Stimulated activated naive CD8-positive, alpha-beta T cell treated with anti-CD3 and anti-CD28 coated beads, Interleukin-15, Interleukin-2, amounts not matched to agents 100 ng/mL and 50 ng/mL, for 24 hours (primary cell): ENCODE measurements at regions not wholly inside any gene's neighbourhood (a gene's known extent, or its start where the extent isn't known, plus 50 kb on each side); places are given as distances from the start of the nearest gene placed in this dataset.
"Not testable (repeated sequence)": the region's sequence is repeated elsewhere in the genome, so short reads cannot be mapped to it uniquely, and the experiment has no call there.

Experiments
- H3K27ac Mint-ChIP-seq: one replicate; pipeline ENCODE4 v1.8.0; 2021; ENCODE audit warnings: mild to moderate bottlenecking, mixed read lengths
- H3K27me3 Mint-ChIP-seq: one replicate; pipeline ENCODE4 v1.8.0; 2021; ENCODE audit warnings: mixed read lengths
- H3K36me3 Mint-ChIP-seq: one replicate; pipeline ENCODE4 v1.8.0; 2021; ENCODE audit warnings: low read depth, mixed read lengths
- H3K4me1 Mint-ChIP-seq: one replicate; pipeline ENCODE4 v1.8.0; 2021; ENCODE audit warnings: low read depth, mixed read lengths
- H3K4me3 Mint-ChIP-seq: one replicate; pipeline ENCODE4 v1.8.0; 2021; ENCODE audit warnings: mild to moderate bottlenecking, mixed read lengths
- H3K9me3 Mint-ChIP-seq: one replicate; pipeline ENCODE4 v1.8.0; 2021; ENCODE audit warnings: mixed read lengths

DNA sequence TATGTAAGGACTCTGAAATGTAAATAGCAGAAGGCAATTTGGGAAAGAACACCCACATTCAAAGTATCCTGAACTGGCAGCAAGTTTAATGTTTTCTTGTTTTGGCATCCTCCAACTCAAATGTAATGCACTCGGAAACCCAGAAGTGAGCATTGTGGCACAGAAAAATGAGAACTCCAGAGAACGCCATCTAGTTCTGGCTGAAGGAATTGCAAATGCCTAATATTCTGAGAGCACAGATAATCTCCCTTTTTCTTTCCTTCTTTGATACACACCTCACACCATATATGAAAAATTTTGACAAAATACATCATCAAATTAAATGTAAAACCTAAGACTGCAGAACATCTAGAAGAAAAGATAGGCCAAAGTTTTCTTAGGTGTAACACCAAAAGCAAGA is 52.1 kb downstream of the PWWP3B start:
- Mint-ChIP-seq H3K36me3 (no peaks in the 10 kb centered on the region), H3K27me3 (no peaks in the 10 kb centered on the region), H3K4me1 (no peaks in the 10 kb centered on the region), H3K27ac (no peak overlapping the region), H3K9me3 (no peaks in the 10 kb centered on the region), H3K4me3 (no peak overlapping the region)

DNA sequence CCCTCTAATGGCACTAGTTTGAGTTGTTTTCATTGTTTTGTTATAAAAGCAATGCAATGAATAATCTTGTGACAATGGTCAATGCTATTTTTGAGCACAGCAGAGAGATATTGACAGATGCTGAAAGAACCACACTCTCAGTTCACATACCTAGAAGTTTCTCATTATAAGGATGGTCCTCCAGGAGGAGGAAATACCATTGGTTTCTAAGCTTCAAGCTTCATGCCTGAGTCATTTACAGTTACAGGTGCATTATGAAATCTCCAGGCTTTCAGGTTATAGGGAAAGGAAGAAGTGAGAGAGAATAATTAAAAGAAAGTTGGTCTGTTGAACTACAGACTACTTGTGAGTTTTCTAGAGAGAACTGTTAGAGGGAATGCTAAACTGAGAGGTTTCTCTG is 75.3 kb downstream of the PWWP3B start:
- Mint-ChIP-seq H3K36me3 (no peaks in the 10 kb centered on the region), H3K27ac (no peak overlapping the region), H3K27me3 (no peaks in the 10 kb centered on the region), H3K9me3 (no peaks in the 10 kb centered on the region), H3K4me1 (no peaks in the 10 kb centered on the region), H3K4me3 (no peak overlapping the region)

DNA sequence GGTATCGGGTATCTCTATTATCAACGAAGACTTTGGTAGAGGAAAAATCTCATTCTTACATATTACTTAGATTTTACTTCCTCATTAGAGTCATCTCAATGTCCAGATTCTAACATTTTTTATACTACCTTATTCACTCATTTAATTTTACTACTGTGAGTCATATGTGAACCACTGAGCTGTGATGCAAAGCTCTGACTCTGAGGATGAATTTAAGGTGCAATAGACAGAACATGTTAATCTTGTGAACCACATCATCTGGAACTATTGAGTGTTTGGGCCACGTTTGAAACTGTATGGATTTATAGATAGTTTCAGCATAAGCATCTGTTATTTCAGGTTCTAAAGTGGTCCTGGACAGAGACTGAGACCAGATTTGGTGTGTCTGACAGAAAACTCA is 78.4 kb downstream of the PWWP3B start:
- no peak overlapping the region for H3K27ac Mint-ChIP-seq
- H3K27me3 Mint-ChIP-seq, result no peaks in the 10 kb centered on the region
- no peaks in the 10 kb centered on the region for H3K36me3 Mint-ChIP-seq
- no peaks in the 10 kb centered on the region for H3K4me1 Mint-ChIP-seq
- no peaks in the 10 kb centered on the region for H3K9me3 Mint-ChIP-seq
- no peak overlapping the region for H3K4me3 Mint-ChIP-seq

DNA sequence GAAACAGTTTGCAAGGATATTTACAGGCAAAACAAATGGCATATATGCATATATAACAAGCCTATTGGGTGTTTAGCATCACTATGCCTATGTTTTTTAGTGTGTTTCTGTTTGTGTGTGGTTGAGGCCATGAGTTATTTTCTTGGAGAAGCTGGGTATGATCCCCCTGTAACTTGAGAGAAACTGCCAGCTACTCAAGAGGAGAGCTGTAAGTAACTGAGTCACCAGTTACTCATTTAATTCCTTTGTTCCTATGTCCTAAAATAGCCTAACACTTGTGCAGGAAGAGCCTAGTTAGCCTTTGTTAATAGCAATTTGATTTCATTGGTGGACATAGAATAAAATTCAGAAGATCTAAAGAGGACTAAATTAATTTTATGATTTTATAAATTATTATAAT is 79.1 kb downstream of the PWWP3B start:
- no peaks in the 10 kb centered on the region for H3K4me1 Mint-ChIP-seq
- H3K27me3 Mint-ChIP-seq, result no peaks in the 10 kb centered on the region
- no peak overlapping the region for H3K4me3 Mint-ChIP-seq
- no peaks in the 10 kb centered on the region for H3K36me3 Mint-ChIP-seq
- H3K27ac Mint-ChIP-seq, result no peak overlapping the region
- H3K9me3 Mint-ChIP-seq, result no peaks in the 10 kb centered on the region

DNA sequence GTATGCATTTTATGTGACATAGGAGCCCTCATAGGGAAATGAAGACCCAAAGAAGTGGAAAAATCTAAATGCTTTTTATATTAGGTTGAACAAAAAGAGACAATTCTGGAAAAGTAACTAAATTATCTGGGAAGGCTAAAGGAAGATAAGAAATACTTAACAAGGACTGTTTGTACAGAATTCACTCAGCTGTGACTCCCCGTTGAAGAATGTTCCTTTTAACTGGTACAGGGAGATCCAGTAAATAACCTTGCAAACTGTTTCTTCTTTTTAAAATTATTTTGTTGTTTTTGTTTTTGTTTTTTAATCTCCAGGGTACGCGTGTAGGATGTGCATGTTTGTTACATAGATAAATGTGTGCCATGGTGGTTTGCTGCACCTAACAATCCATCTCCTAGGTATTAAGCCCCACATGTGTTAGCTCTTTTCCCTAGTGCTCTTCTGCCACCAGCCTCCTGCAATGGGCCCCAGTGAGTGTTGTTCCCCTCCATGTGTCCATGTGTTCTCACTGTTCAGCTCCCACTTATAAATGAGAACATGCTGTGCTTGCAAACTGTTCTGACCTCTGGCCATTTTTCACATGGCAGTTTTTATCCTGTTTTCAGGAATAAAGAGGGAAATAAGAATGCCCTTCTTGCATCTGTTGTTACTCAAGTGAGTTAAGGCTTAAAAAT is 81.7 kb downstream of the PWWP3B start:
- H3K27me3 Mint-ChIP-seq, result no peaks in the 10 kb centered on the region
- no peak overlapping the region for H3K27ac Mint-ChIP-seq
- no peaks in the 10 kb centered on the region for H3K36me3 Mint-ChIP-seq
- no peak overlapping the region for H3K4me3 Mint-ChIP-seq
- no peaks in the 10 kb centered on the region for H3K9me3 Mint-ChIP-seq
- no peaks in the 10 kb centered on the region for H3K4me1 Mint-ChIP-seq

DNA sequence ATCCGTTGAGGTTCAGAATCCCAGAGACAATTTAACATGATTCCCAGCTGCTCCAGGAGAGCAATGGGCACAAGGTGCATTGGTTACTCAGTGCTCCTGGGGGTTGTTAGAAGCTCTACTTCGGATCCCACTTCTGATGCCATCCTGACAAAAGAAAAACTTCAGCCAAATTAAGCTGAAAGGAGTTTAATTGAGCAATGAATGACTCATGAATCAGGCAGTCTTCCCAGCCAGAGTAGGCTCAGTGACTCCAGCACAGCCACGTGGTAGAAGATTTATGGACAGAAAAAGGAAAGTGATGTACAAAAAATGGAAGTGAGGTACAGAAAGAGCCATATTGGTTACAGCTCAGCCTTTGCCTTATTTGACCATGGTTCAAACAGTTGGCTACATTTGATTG is 95.7 kb downstream of the PWWP3B start:
- H3K4me1 Mint-ChIP-seq, result no peaks in the 10 kb centered on the region
- H3K27me3 Mint-ChIP-seq, result no peaks in the 10 kb centered on the region
- H3K27ac Mint-ChIP-seq, result no peak overlapping the region
- H3K4me3 Mint-ChIP-seq, result no peak overlapping the region
- H3K36me3 Mint-ChIP-seq, result no peaks in the 10 kb centered on the region
- no peaks in the 10 kb centered on the region for H3K9me3 Mint-ChIP-seq

DNA sequence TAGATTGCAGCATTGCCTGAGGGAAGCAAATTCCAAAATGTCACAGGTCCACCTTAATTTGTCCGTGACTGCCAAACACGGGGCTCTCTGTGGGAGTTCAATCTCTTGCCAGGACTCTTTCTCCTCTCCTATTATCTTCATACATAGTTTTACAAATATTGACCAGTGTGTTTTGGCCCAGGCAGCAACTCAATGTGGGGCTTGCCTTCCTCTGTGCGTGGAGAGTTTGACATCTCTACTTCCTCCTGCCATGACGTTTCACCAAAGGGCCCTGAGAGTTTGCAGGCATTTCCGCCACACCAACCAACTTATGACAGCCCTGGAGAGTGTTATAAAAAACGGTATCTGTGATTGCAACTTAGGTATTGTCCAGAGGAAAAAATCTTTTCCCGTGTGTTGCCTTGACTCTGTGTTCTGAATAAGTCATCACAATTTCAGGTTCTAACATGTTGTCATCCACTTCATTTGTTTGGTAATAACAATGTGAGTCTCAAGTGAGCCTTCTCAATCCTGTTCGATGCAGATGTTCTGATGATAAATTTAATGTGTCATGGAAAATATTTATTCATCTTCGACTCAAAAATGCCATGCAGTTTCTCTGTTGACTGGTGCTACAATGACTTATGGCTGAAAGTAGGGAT is 106.0 kb downstream of the PWWP3B start:
- H3K27me3 Mint-ChIP-seq, H3K9me3 Mint-ChIP-seq, H3K36me3 Mint-ChIP-seq, H3K4me3 Mint-ChIP-seq, H3K4me1 Mint-ChIP-seq, H3K27ac Mint-ChIP-seq: not testable (repeated sequence)

DNA sequence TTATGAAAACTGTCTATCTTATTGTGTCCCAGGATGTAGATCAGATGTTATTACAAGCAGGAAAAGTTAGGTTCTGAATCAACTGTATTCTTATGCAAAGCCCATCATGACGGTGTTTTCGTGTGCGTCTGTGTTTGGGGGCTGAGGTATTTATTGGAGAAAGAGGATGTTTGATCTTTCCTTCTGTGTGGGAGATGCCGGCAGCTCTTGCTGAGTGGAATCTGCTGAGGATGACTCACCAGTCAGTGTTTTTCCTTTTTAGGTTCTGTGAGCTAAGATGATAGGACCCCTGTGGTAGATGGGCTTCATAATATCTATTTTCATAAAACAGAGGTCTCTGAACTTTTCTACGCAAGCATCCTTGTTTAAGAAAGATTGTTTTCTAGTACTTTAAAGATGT is 107.1 kb downstream of the PWWP3B start:
- H3K4me1 Mint-ChIP-seq, H3K9me3 Mint-ChIP-seq: not testable (repeated sequence)

DNA sequence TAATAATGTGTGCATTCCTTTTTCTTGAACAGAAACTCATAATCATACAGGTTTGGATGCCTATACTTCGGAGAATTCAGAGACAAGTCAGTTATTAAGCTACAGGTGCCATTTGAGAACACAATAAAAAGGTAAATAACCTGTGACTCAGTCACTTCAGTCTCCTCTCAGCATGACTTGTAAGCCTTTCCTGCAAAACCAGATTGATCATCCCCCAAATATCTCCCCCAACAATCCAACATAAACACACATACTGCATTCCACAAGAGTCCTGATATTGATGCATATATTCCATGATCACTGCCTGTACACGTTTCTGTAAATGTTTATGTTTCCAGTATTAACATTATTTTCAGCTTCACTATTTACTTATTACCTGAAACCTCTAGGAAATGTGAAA is 110.8 kb downstream of the PWWP3B start:
- Mint-ChIP-seq H3K36me3 (no peaks in the 10 kb centered on the region), H3K4me1 (no peaks in the 10 kb centered on the region), H3K27ac (no peak overlapping the region), H3K4me3 (no peak overlapping the region), H3K27me3 (no peaks in the 10 kb centered on the region), H3K9me3 (no peaks in the 10 kb centered on the region)

More for the DNA sequence above, 107.1 kb downstream of the PWWP3B start:
- H3K36me3 Mint-ChIP-seq, H3K27me3 Mint-ChIP-seq, H3K4me3 Mint-ChIP-seq, H3K27ac Mint-ChIP-seq: not testable (repeated sequence)

DNA sequence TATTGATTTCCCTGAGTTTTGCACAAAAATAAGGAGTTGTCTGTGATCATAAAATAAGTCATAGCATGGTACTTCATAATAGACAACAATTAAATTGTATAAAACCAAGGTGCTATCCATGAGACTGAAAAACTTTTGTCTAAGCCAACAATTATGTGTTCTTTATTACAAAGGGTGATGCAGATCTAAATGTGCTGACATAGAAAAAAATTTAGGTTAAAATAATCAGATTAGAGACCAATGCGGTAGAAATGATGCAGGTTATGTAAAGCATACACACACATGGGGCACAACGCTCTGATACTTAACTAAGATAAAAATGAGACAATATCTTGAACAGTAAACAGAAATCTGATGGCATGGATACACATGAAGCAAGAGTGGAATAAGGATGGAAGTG is 113.3 kb downstream of the PWWP3B start:
- no peaks in the 10 kb centered on the region for H3K27me3 Mint-ChIP-seq
- H3K36me3 Mint-ChIP-seq, result no peaks in the 10 kb centered on the region
- H3K27ac Mint-ChIP-seq, result no peak overlapping the region
- no peaks in the 10 kb centered on the region for H3K4me1 Mint-ChIP-seq
- H3K4me3 Mint-ChIP-seq, result no peak overlapping the region
- no peaks in the 10 kb centered on the region for H3K9me3 Mint-ChIP-seq

DNA sequence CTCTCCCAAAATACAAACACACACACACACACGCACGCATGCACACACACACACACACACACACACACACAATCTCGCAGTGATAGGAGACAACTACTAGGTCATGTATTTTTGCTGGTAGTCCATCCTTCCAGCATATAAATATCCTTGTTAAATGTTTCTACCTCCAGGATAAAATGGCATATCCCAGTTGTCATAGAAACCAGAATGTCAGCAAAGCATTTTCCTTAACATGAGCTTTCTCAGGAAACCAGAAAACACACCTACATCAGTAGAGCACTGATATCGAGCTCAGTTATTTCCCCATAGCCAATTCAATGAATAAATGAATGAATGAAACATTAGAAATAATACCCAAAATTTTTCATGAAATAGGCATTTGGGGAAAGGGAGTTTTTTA is 115.7 kb downstream of the PWWP3B start:
- no peak overlapping the region for H3K27ac Mint-ChIP-seq
- H3K4me3 Mint-ChIP-seq, result no peak overlapping the region
- H3K9me3 Mint-ChIP-seq, result no peaks in the 10 kb centered on the region
- no peaks in the 10 kb centered on the region for H3K4me1 Mint-ChIP-seq
- H3K27me3 Mint-ChIP-seq, result no peaks in the 10 kb centered on the region
- no peaks in the 10 kb centered on the region for H3K36me3 Mint-ChIP-seq

DNA sequence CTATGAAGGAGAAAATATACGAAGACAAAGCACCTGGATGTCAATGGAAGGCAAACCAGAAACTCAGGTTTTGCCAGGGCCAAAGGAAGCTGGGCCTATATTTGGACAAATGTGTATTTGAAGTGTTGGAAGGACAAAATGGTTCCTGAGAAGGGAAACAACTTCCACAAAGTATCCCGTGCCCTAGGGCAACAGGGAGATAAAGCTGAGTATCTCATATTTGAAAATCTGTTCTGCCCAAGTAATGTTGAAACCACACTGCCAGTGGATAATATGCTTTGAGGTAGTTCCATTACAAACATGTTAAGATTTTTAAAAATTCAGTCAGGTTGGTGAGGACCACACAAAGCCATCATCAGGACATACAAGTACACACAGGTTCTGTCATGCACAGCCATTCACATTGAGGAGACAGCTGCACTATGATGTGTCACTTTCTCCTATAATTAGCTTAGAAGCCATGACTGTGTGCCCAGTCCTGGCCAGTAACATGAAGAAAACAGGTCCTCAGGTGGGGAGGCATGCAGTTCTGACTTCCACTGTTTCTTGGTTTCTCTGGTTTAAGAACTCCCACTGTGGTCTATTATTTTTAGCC is 116.4 kb downstream of the PWWP3B start:
- H3K36me3 Mint-ChIP-seq, result no peaks in the 10 kb centered on the region
- no peaks in the 10 kb centered on the region for H3K4me1 Mint-ChIP-seq
- no peak overlapping the region for H3K27ac Mint-ChIP-seq
- H3K9me3 Mint-ChIP-seq, result no peaks in the 10 kb centered on the region
- H3K27me3 Mint-ChIP-seq, result no peaks in the 10 kb centered on the region
- H3K4me3 Mint-ChIP-seq, result no peak overlapping the region

DNA sequence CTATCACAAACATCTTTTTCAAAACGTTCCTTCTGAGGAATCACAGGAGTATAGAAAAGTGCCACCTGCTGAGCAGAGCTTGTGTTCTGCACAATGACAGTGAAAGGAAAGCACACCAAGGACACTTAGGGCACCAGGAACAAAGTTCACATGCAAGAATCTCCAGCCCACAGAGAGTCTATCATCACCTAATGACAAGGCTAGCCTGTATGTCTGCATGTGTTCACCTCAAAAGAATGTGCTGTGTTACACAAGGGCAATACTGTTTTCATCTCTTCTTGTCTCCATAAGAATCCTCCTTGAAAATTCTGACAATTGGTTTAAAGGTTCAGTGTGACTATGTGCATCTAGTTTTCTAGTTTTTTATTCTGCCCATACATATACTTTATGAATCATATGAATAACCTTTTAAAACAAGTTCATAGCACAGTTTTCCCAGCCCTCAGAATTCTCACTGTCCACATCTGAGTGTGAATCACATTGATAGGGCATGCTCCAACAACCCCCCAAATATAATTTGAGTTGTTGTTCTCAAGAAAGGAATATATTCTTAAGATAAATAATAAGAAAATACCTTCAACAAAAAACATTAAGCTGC is 118.0 kb downstream of the PWWP3B start:
- Mint-ChIP-seq H3K27me3 (no peaks in the 10 kb centered on the region), H3K4me1 (no peaks in the 10 kb centered on the region), H3K27ac (no peak overlapping the region), H3K36me3 (no peaks in the 10 kb centered on the region), H3K4me3 (no peak overlapping the region), H3K9me3 (no peaks in the 10 kb centered on the region)

DNA sequence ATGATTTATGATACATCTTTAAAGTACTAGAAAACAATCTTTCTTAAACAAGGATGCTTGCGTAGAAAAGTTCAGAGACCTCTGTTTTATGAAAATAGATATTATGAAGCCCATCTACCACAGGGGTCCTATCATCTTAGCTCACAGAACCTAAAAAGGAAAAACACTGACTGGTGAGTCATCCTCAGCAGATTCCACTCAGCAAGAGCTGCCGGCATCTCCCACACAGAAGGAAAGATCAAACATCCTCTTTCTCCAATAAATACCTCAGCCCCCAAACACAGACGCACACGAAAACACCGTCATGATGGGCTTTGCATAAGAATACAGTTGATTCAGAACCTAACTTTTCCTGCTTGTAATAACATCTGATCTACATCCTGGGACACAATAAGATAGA is 122.7 kb downstream of the PWWP3B start:
- H3K4me3 Mint-ChIP-seq, H3K9me3 Mint-ChIP-seq, H3K27me3 Mint-ChIP-seq, H3K4me1 Mint-ChIP-seq, H3K36me3 Mint-ChIP-seq, H3K27ac Mint-ChIP-seq: not testable (repeated sequence)

DNA sequence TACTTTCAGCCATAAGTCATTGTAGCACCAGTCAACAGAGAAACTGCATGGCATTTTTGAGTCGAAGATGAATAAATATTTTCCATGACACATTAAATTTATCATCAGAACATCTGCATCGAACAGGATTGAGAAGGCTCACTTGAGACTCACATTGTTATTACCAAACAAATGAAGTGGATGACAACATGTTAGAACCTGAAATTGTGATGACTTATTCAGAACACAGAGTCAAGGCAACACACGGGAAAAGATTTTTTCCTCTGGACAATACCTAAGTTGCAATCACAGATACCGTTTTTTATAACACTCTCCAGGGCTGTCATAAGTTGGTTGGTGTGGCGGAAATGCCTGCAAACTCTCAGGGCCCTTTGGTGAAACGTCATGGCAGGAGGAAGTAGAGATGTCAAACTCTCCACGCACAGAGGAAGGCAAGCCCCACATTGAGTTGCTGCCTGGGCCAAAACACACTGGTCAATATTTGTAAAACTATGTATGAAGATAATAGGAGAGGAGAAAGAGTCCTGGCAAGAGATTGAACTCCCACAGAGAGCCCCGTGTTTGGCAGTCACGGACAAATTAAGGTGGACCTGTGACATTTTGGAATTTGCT is 123.8 kb downstream of the PWWP3B start:
- not testable (repeated sequence) for H3K4me3 Mint-ChIP-seq, H3K27me3 Mint-ChIP-seq, H3K9me3 Mint-ChIP-seq, H3K36me3 Mint-ChIP-seq, H3K4me1 Mint-ChIP-seq, H3K27ac Mint-ChIP-seq
